GM23338 (cell line): ENCODE measurements at regions not wholly inside any gene's neighbourhood (a gene's known extent, or its start where the extent isn't known, plus 50 kb on each side); places are given as distances from the start of the nearest gene placed in this dataset.

ENCODE experiments used
- EZH2 ChIP-seq: fragments of 200-600 bp; sonication (generic); IDR thresholded peaks from one replicate; pipeline ENCODE4 v1.8.0; 2017; ENCODE audit warnings: antibody characterized with exemption, mild to moderate bottlenecking, low read depth; ENCODE audit not compliant: unreplicated experiment
- EZH2phosphoT487 ChIP-seq: fragments of 200-600 bp; sonication (generic); IDR thresholded peaks from one replicate; pipeline ENCODE4 v1.8.1; 2018; ENCODE audit warnings: antibody characterized with exemption; ENCODE audit not compliant: unreplicated experiment
- JUNB ChIP-seq: IDR thresholded peaks from one replicate; pipeline ENCODE4 v1.6.1; 2016; ENCODE audit warnings: antibody characterized with exemption; ENCODE audit not compliant: unreplicated experiment
- NANOG ChIP-seq: IDR thresholded peaks from 2 replicates; pipeline ENCODE4 v1.6.1; 2016; ENCODE audit warnings: antibody characterized with exemption, borderline replicate concordance
- POLR2AphosphoS5 ChIP-seq: IDR thresholded peaks from 2 replicates; pipeline ENCODE4 v1.6.1; 2016; ENCODE audit warnings: antibody characterized with exemption, low read depth
- ZNF331 ChIP-seq: fragments of 250-450 bp; sonication (Bioruptor Pico); IDR thresholded peaks from 2 replicates; pipeline ENCODE4 v1.5.0; 2020; ENCODE audit warnings: low read depth, mild to moderate bottlenecking, moderate library complexity
- TF ChIP-seq, protein P1 (sequence below), 2 experiments: fragments of 200-600 bp in 1 of 2; sonication (generic) in 1 of 2; conservative IDR thresholded peaks; 2 replicates each; pipeline versions ENCODE4 v1.5.1 to v1.6.1; 2016 to 2017; ENCODE audit warnings: antibody characterized with exemption in 2 of 2, low read depth in 2 of 2, mild to moderate bottlenecking in 2 of 2, moderate library complexity in 1 of 2
- TF ChIP-seq, protein P2 (sequence below): IDR thresholded peaks from one replicate; pipeline ENCODE4 v1.6.1; 2018; ENCODE audit warnings: antibody characterized with exemption; ENCODE audit not compliant: unreplicated experiment
- TF ChIP-seq, protein P3 (sequence below): IDR thresholded peaks from 2 replicates; pipeline ENCODE4 v1.6.1; 2016; ENCODE audit warnings: antibody characterized with exemption

DNA sequence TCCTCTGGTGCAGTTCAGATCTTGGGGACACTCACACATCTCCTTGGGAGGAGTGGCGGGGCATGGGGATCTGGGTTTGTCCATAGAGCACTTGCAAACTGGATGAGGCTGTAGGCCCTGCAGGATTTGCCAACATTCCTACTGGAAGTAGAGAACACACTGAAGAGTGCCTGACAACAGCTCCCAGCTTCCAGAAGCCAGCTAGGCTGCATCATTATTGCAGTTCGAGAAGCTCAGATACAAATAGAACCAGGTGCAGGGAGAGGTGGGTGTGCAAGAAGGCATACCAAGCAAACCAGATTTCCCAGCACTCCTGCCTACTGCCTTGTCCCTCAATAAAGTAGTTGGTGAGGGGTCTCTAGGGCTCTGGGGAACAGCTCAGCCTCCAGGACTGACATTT is 52.5 kb downstream of the RHOB start:
- TF ChIP-seq, protein P1, sequence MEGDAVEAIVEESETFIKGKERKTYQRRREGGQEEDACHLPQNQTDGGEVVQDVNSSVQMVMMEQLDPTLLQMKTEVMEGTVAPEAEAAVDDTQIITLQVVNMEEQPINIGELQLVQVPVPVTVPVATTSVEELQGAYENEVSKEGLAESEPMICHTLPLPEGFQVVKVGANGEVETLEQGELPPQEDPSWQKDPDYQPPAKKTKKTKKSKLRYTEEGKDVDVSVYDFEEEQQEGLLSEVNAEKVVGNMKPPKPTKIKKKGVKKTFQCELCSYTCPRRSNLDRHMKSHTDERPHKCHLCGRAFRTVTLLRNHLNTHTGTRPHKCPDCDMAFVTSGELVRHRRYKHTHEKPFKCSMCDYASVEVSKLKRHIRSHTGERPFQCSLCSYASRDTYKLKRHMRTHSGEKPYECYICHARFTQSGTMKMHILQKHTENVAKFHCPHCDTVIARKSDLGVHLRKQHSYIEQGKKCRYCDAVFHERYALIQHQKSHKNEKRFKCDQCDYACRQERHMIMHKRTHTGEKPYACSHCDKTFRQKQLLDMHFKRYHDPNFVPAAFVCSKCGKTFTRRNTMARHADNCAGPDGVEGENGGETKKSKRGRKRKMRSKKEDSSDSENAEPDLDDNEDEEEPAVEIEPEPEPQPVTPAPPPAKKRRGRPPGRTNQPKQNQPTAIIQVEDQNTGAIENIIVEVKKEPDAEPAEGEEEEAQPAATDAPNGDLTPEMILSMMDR (conservative IDR thresholded peaks at IDR 0.05; ENCODE audit: low read depth in 2 of 2), result no peak
- TF ChIP-seq, protein P2, sequence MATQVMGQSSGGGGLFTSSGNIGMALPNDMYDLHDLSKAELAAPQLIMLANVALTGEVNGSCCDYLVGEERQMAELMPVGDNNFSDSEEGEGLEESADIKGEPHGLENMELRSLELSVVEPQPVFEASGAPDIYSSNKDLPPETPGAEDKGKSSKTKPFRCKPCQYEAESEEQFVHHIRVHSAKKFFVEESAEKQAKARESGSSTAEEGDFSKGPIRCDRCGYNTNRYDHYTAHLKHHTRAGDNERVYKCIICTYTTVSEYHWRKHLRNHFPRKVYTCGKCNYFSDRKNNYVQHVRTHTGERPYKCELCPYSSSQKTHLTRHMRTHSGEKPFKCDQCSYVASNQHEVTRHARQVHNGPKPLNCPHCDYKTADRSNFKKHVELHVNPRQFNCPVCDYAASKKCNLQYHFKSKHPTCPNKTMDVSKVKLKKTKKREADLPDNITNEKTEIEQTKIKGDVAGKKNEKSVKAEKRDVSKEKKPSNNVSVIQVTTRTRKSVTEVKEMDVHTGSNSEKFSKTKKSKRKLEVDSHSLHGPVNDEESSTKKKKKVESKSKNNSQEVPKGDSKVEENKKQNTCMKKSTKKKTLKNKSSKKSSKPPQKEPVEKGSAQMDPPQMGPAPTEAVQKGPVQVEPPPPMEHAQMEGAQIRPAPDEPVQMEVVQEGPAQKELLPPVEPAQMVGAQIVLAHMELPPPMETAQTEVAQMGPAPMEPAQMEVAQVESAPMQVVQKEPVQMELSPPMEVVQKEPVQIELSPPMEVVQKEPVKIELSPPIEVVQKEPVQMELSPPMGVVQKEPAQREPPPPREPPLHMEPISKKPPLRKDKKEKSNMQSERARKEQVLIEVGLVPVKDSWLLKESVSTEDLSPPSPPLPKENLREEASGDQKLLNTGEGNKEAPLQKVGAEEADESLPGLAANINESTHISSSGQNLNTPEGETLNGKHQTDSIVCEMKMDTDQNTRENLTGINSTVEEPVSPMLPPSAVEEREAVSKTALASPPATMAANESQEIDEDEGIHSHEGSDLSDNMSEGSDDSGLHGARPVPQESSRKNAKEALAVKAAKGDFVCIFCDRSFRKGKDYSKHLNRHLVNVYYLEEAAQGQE, result no peak
- TF ChIP-seq EZH2phosphoT487 (no peak), POLR2AphosphoS5 (no peak), NANOG (no peak), EZH2 (no peak), JUNB (no peak), ZNF331 (no peak)
- TF ChIP-seq, protein P3, sequence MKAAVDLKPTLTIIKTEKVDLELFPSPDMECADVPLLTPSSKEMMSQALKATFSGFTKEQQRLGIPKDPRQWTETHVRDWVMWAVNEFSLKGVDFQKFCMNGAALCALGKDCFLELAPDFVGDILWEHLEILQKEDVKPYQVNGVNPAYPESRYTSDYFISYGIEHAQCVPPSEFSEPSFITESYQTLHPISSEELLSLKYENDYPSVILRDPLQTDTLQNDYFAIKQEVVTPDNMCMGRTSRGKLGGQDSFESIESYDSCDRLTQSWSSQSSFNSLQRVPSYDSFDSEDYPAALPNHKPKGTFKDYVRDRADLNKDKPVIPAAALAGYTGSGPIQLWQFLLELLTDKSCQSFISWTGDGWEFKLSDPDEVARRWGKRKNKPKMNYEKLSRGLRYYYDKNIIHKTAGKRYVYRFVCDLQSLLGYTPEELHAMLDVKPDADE, result no peak
